ENCODE measurements at regions not wholly inside any gene's neighbourhood (a gene's known extent, or its start where the extent isn't known, plus 50 kb on each side); places are given as distances from the start of the nearest gene placed in this dataset.

DNA sequence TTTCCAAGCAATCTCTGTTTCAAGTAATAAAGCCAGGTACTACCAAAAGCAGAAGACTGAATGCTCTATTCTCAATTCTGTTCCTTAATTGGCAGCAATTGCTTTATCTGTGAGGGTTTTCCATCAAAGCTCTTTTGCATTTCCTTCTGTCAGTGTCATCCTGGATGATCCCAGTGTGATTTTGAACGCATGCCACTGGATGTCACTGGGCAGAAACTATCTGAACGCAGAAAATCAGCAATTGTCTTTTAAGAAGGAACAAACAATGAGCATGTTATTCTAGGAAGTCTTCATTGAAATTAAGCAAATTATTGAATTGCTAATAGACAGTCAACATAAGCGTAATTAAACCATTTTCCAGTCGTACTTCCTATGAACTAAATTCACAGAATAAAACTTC is 259.0 kb upstream of the REG3G start:
- intact Hi-C loops (cut with DNase I), result no loop called here

DNA sequence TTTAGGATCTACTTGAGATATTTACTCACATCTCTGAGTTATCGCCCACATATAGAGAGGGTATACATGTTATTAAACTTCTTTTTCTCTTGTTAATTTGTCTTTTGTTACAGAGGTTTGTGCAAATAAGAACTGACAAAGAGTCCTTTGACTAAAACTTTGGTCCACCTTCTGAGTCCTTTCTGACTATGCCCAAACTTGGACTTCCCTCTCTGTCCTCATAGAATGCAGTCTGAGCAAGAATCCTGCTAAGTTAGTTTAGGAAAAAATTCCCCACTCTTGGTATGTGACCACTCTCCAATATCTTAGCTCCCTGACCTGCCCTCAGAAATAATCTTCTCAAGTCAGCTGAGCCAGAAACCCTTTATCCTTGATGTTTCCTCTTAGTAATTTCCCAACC is 257.5 kb upstream of the REG3G start:
- FAIRE-seq, result no peak
- Histone ChIP-seq H3K9ac (ENCODE audit: low read length in 3 of 3) (no peak overlapping the region), H3K4me3 (ENCODE audit: low read length in 3 of 3) (no peak overlapping the region), H3K36me3 (ENCODE audit: control insufficient read depth in 2 of 3, insufficient read depth in 3 of 3, low read length in 3 of 3) (no peaks in the 10 kb centered on the region), H3K4me1 (ENCODE audit: control insufficient read depth in 2 of 3, insufficient read depth in 2 of 3, low read depth in 1 of 3, low read length in 3 of 3) (no peaks in the 10 kb centered on the region), H3K27me3 (ENCODE audit: control insufficient read depth, insufficient read depth, low read length) (no peaks in the 10 kb centered on the region), H3K9me3 (ENCODE audit: control insufficient read depth in 2 of 3, insufficient read depth in 1 of 3, low read length in 3 of 3) (no peaks in the 10 kb centered on the region), H3K27ac (ENCODE audit: low read depth in 2 of 2, low read length in 2 of 2) (no peak overlapping the region)
- intact Hi-C loops (cut with DNase I), result no loop called here
- DNase-seq, result no peak
- TF ChIP-seq, protein P1, sequence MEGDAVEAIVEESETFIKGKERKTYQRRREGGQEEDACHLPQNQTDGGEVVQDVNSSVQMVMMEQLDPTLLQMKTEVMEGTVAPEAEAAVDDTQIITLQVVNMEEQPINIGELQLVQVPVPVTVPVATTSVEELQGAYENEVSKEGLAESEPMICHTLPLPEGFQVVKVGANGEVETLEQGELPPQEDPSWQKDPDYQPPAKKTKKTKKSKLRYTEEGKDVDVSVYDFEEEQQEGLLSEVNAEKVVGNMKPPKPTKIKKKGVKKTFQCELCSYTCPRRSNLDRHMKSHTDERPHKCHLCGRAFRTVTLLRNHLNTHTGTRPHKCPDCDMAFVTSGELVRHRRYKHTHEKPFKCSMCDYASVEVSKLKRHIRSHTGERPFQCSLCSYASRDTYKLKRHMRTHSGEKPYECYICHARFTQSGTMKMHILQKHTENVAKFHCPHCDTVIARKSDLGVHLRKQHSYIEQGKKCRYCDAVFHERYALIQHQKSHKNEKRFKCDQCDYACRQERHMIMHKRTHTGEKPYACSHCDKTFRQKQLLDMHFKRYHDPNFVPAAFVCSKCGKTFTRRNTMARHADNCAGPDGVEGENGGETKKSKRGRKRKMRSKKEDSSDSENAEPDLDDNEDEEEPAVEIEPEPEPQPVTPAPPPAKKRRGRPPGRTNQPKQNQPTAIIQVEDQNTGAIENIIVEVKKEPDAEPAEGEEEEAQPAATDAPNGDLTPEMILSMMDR (IDR thresholded peaks at IDR 0.05; ENCODE audit: borderline replicate concordance, extremely low read depth, insufficient read depth), result no peak

More for the DNA sequence above, 259.0 kb upstream of the REG3G start:
- Histone ChIP-seq H3K4me3 (ENCODE audit: low read length in 3 of 3) (no peak overlapping the region), H3K27ac (ENCODE audit: low read depth in 2 of 2, low read length in 2 of 2) (no peak overlapping the region), H3K4me1 (ENCODE audit: control insufficient read depth in 2 of 3, insufficient read depth in 2 of 3, low read depth in 1 of 3, low read length in 3 of 3) (no peaks in the 10 kb centered on the region), H3K27me3 (ENCODE audit: control insufficient read depth, insufficient read depth, low read length) (no peaks in the 10 kb centered on the region), H3K9ac (ENCODE audit: low read length in 3 of 3) (no peak overlapping the region), H3K36me3 (ENCODE audit: control insufficient read depth in 2 of 3, insufficient read depth in 3 of 3, low read length in 3 of 3) (no peaks in the 10 kb centered on the region), H3K9me3 (ENCODE audit: control insufficient read depth in 2 of 3, insufficient read depth in 1 of 3, low read length in 3 of 3) (no peaks in the 10 kb centered on the region)
- TF ChIP-seq, protein P1 (IDR thresholded peaks at IDR 0.05; ENCODE audit: borderline replicate concordance, extremely low read depth, insufficient read depth), result no peak
- DNase-seq (no peak), FAIRE-seq (no peak)

DNA sequence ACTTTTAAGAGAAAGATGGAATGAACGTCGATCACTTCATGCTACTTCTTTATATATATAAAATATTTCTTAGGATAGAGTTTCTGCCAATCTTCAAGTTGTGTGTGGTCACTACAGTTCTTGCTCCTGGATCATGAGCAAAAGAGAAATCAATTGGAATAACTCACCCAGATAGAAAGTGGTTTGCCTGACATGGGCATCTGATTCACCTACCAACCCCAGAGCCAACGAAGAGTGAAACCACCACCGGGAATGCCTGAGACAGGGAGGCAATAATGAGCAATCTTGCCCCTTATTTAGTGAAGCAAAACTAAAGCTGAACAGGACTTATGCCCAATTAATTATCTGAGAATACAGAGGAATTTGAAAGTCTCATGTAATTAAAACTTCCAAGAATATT is 250.2 kb upstream of the REG3G start:
- no peak overlapping the region for H3K9ac ChIP-seq (ENCODE audit: low read length in 3 of 3)
- no peaks in the 10 kb centered on the region for H3K27me3 ChIP-seq (ENCODE audit: control insufficient read depth, insufficient read depth, low read length)
- DNase-seq (no peak), FAIRE-seq (no peak)
- intact Hi-C loops (cut with DNase I), result no loop called here
- no peak overlapping the region for H3K4me3 ChIP-seq (ENCODE audit: low read length in 3 of 3)
- no peak overlapping the region for H3K27ac ChIP-seq (ENCODE audit: low read depth in 2 of 2, low read length in 2 of 2)
- TF ChIP-seq, protein P1 (IDR thresholded peaks at IDR 0.05; ENCODE audit: borderline replicate concordance, extremely low read depth, insufficient read depth), result no peak
- no peaks in the 10 kb centered on the region for H3K9me3 ChIP-seq (ENCODE audit: control insufficient read depth in 2 of 3, insufficient read depth in 1 of 3, low read length in 3 of 3)
- H3K36me3 ChIP-seq (ENCODE audit: control insufficient read depth in 2 of 3, insufficient read depth in 3 of 3, low read length in 3 of 3), result no peaks in the 10 kb centered on the region
- no peaks in the 10 kb centered on the region for H3K4me1 ChIP-seq (ENCODE audit: control insufficient read depth in 2 of 3, insufficient read depth in 2 of 3, low read depth in 1 of 3, low read length in 3 of 3)

Measured in kidney (tissue), 13 donors.